Activated CD8-positive, alpha-beta memory T cell treated with anti-CD3 and anti-CD28 coated beads, Interleukin-2, amount 50 U/mL, for 4 hours (primary cell): ENCODE measurements at regions not wholly inside any gene's neighbourhood (a gene's known extent, or its start where the extent isn't known, plus 50 kb on each side); places are given as distances from the start of the nearest gene placed in this dataset.
"Not testable (repeated sequence)": the region's sequence is repeated elsewhere in the genome, so short reads cannot be mapped to it uniquely, and the experiment has no call there.

Source experiments
- DNase-seq: peaks from one replicate; pipeline ENCODE4 v3.0.0-alpha.2; 2020

DNA sequence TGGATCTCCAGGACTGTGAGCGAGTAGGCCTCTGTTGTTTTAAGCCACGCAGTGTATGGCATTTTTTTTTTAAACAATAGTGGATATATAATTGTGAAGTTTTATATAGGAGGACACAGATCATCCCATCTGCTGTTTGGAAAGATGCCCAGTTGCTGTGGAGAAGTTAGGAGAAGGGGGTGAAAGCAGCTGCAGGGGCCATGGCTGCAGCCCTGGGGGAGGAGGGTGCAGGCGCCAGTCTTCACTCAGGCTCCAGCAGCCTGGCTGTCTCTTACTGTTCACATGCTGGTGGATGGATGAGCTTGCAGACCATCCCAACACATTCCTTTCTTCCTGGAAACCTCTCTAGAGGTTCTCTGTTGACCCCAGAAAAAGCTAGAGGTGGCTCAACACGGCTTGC lies 242.3 kb downstream of the TEX29 start:
- DNase-seq = no peak

DNA sequence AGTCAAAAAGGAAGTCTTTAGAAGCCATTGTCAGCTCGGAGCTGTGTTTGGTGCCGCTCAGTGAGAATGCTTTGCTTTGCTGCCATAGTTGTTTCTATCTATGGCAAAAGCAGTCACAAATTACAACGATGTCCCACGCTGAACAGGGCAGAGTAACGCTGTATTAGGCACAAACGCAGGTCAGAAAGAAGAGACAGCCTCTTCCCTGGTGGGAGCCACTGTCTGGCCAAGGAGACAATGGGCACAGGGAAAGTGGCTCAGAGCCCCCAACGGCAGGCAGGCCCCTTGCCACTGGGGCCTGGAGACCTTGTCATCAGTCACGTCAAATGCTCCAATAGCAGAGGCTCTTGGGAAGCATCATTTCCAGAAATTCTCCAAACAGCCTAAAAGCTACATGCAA lies 244.2 kb downstream of the TEX29 start:
- DNase-seq = no peak

DNA sequence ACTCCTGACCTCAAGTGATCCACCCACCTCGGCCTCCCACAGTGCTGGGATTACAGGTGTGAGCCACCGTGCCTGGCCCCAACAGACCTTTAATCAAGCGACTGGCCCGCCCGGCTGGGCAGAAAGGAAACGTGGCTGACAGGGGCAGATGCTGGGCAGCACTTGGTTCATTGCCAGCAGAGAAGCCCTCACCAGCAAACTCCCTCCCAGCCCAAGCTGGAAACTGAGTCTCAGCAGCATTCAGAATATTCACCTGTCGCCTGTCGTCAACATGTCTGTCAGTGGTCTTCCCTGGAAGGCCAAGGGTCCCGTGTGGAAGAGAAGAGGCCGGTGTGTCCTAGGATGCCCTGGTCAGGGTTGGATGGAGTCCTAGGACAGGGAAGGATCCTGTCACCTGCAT lies 245.0 kb downstream of the TEX29 start:
- DNase-seq = no peak

DNA sequence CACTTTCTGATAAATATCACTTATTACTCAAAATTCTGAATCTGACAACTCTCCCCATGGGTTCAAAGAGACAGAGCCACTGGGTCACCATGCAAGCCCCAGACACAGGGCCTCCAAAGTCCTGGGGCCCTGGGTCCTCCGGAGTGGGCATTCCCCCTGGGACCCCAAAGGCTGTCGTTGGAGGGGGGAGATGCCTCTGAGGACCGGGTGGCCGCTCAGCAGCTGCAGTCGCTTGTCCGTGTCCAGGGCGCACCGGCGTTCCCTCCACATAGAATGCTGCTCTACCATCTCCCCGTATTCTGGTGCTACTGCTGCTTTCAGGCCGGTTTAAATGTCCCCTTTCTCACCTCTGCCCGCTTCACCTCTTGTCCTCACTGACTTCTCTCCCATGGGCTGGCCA lies 246.1 kb downstream of the TEX29 start:
- no peak for DNase-seq

DNA sequence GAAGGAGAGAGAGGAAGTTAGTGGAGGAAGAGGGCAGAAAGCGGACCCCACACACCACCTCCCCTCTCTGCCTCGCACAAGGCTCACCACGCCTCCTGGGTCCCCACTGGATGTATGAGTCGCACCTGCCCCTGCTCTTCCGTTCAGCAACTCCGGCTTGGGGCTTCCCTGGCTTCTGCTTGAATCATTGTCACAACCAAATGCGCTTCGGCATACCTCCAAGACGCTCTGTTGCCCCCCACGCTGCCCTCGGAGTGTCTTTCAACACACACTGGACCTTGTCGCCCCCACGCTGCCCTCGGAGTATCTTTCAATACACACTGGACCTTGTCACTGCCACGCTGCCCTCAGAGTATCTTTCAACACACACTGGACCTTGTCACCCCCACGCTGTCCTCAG lies 247.2 kb downstream of the TEX29 start:
- DNase-seq = no peak

DNA sequence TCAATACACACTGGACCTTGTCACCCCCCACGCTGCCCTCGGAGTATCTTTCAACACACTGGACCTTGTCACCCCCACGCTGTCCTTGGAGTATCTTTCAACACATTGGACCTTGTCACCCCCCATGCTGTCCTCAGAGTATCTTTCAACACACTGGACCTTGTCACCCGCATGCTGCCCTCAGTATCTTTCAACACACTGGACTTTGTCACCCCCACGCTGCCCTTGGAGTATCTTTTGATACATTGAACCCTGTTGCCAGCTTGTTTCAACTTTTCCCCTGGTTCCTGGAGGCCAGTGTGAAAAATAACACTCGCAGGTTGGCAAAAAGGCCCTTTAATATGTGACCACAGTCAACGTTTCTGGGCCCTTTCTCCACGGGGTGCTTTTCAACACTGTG lies 247.8 kb downstream of the TEX29 start:
- no peak for DNase-seq

DNA sequence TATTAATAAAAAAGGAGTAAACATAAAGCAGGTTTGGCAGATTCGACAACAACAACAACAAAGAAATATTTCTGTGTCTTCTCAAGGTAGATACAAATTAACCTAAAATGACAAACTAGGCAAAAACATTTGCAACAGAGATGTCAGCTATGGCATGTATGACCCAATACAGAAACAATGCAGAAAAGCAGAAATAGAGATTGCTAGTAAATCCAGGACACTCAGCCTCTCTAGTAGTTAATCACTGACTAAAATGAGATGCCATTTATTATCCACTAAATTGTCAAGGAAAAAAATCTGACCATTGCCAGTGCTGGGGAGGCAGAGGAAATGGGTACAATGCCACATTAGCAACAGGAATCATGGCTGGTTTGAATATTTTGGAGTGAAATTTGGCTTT lies 250.5 kb downstream of the TEX29 start:
- no peak for DNase-seq

DNA sequence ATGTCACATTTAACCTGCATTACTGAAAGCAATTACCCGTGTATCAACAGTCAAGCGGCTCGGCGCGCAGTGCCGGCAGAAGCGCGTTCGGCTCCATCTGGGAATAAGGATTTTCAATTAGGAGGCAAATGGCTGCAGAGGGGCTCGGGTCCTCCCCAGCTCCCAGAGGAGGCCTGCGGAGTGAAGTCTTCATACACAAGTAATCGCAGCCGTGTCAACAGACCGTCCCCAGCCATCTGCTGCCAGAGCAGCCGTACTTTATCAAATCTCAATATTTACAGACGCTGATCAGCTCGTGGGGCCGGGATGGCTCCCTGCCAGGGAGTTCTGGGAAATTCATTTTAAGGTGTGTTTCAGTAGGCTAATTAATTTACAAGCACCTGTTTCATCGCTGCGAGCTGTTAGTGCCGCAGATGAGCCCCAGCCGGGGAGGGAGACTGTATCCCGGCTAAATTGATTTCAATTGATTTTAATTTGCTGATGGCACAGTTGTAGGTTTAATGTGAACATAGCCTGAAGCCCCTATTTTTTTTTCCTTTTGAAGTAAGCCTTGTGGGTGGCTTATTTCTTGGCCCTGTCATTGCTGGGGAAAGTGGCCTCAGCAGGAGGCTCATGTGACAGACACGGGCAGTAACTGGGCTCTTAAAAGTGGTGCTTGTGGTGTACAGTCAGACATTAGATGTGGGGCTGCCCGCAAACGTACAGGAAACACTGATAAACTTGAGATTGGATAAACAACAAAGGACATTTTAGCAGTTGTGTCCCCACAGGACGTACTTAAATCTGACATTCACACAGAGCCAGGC lies 252.7 kb downstream of the TEX29 start:
- DNase-seq = no peak

DNA sequence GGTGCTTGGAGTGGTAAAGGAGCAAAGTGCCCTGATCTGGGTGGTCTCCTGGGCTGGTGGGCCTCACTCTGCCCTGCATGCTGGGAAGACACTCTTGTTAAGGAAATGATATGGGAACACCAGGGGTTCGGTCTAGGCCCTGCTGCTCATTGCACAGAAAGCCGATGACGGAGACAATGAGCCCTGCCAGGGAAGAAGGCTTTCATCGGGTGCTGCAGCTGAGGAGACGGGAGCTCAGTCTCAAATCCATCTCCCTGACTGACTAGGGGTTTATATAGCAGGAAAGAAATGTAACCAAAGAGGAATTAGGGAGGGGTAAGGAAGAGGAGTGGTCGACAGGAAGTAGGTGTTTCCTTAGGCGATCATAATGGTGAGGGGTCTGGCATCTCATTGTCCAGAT lies 253.4 kb downstream of the TEX29 start:
- no peak for DNase-seq

DNA sequence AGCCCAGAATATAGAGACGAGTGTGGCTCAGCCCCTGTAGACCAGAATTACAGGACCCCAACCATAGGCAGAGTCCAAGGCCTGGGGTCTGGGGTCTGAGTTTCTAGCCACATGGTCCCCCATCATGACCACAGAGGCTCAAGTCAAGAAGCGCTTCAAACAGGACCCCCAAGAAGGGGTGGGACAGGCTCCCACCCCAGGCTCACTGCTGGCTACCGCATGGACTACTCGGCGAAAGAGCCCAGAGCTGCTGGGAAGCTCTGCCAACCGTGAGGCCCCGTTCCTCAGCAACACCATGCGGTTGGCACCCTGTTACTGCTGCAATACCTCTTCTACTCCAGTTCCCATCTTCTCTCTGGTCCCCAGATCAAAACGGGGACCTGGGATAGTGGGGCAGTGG lies 254.8 kb downstream of the TEX29 start:
- DNase-seq = no peak

DNA sequence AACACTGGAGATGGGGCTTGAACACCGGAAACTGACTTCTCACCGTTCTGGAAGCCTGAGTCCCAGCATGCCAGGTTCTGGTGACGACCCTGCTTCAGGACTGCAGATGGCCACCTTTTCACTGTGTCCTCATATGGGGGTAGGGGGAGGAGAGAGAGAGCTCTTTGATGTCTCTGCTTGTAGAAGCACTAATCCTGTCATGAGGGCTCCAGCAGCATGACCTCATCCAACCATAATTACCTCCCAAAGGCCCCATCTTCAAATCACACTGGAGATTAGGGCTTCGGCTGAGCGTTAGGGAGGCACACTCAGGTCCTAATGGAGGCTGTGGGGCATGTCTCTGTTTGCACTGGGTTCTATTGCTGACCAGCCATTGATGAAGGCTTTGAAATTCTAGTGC lies 255.3 kb downstream of the TEX29 start:
- no peak for DNase-seq

DNA sequence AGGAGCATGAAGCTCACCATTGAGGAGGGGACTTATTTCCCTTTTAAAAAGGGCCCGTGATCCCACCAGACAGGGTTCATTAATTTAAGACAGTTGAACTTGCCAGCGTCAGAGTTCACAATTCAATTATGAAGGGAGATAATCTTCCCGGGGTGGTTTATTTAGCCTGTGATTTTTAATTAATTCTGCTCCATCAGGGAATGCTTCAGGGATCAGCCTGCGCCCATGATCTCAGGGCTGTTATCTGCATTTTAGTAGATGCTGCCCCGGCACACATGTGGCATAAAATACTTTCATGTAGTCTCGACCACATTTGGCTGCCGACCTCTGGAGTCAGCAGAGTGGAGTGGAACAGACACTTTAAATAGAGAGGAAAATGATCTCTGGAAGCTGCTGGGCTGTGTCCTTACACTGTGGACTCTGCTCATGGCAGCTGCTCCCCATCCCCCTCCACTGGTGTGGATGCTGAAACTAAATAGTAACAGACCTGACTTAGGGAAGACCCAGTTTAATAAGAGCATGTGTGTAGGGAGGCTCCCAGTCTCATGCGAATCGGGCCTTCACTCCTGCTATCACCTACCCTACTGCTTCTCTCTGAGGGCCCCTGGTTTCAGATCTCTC lies 256.9 kb downstream of the TEX29 start:
- no peak for DNase-seq

DNA sequence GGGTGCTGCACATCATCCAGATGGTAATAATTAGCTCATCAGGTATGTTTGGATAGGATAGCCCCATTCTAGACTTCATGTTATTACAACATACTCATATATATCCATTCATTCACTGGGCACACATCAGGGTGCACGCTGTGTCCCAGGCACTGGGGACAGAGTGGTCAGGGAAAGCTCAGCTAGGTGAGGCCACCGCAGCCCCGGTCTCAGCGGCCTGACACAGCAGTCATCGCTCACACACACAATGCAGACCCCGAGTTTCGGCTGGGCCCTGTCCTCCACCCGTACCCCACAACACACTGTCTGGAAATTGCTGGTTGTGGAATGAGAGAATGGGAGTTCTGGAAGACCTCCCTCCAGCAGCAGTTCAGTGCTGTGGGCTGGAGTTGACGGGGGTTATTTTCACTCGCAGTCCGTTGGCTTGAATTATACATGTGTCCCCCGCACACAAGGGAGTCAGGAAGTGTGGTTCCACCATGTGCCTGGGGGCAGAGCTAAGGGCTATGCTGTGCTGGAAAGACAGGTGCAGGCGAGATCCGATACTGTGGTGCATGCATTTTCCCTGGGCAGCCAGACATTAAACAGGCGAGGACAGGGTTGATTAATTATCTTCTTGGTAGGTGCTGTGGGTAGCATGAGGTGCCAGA lies 257.6 kb downstream of the TEX29 start:
- no peak for DNase-seq

DNA sequence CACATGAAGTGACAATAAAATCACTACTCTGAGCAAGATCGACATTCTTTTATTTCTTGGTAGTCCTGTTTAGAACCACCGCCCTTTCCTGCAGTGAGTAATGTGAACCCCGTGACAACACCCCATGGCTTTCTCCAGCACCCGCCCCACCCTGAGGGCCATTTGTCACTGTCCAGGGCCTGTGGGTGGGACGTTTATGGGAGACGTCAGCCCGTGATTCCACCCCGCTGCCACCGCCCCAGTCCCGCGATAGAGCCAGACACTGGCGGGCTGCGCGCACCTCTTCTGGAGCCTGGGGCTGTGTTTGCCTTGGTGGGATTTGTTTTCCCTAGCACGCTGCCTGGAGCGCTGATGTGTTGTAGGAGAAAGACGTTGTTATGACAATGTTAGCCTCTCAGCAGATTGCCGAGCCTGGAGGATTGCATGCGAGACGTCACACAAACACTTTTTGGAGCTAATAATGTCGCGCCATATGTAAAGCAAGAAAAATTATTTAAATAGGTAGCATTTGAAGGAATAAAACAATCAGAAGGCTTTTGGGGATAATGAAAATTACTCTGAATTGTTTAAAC lies 263.7 kb downstream of the TEX29 start:
- DNase-seq = no peak

DNA sequence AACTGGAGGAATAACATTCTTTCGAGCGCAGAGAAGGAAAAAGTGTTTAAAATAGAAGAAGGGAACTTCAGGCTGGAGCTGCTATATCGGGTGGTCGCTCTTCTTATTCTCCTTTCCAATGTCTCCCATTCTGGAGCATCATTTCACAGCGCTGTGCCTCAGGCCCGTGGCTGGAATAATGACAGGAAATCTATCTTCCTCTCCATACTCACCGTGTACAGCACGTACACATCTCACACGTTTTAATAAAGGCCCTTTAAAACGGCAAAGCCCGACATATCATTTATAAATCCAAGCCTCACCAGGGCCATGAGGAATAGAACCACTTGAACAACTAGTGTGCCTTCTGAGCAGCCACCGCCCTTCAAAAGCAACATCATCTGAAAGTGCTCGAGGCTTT lies 264.4 kb downstream of the TEX29 start:
- no peak for DNase-seq

DNA sequence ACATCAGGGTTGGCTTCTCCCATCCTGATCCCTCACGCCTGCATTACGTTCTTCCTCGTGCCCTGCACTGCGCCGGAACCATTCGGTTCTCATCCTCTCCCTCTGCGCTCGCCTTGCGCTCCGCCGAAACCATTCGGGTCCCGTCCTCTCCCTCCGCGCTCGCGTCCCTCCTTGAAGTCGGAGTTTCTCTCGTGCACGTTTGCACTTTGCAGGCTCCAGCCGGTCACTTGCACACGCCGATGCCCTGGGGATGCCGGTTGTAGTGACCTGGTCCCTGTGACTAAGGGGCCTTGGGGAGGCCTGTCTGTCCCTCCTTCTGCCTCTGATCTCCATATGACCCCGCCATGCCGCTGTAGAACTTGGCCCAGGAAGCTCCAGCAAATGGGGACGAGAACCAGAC lies 265.8 kb downstream of the TEX29 start:
- DNase-seq = no peak

DNA sequence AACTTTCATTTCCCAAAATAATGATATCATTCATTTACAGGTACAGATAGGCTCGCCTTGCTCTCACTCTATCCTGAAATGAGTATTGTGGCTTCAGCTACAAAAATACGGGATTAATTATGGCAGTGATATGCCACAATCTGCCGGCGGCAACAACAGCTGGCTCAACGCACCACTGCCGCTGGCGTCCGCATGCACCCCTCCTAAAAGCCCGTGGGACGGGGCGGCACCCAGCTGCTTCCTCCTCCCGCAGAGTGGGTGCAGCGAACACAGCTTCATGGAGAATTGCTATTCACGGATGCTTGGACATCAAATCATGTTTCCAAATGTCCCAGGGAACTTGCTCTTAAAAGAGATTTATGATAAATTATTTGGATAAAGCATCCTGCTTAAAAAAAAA lies 266.8 kb downstream of the TEX29 start:
- DNase-seq = no peak

DNA sequence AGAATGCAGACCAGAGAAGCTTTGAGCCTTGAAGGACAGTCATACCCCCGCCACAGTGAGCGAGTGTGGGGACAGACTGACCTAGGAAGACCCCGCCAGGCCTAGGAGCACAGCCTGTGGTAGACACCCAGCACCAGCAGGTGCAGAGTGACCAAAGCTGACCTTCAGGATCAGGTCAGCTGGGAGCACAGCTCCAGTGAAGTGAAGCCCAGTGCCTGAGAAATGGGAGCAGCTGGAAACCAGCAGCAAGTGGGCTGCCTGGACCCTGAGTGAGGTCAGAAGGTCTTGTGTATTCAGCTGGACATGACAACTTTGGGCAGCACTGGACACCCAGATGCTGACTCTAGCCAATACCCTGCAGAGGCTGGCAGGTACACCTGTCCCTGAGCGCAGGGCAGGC lies 268.9 kb downstream of the TEX29 start:
- no peak for DNase-seq

DNA sequence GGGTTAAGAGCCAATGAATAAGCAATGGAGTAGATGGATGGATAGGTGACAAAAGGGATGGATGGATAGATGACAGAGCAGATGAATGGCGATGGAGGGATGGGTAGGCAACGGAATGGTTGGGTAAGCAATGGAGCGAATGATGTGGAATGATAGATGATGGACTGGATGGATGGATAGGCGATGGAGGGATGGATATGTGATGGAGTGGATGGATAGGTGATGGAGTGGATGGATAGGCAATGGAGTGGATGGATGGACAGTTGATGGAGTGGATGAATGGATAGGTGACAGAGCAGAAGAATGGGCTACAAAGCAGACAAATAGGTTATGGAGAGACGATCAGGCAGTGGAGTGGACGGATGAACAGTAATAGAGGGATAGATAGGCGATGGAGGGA lies 269.6 kb downstream of the TEX29 start:
- DNase-seq = no peak

DNA sequence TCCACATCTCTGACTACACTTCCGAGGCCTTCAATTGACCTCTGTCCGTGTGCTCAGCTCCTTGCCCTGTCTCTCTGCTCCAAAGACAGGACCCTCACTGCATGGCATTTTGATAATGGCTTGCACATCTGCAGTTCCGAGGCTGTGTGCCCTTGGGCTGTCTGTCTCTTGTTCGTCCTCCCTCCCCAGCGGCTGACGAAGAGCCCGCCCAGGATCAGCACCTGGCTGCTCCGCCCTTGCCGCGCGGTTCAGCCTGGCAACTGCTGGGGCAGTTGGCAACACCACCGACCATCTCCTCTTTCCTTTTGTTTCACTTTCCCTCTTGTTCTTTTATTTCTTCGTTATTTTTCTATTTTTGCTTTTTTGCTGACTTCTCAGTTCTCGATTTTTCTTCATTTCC lies 270.4 kb downstream of the TEX29 start:
- DNase-seq = no peak

DNA sequence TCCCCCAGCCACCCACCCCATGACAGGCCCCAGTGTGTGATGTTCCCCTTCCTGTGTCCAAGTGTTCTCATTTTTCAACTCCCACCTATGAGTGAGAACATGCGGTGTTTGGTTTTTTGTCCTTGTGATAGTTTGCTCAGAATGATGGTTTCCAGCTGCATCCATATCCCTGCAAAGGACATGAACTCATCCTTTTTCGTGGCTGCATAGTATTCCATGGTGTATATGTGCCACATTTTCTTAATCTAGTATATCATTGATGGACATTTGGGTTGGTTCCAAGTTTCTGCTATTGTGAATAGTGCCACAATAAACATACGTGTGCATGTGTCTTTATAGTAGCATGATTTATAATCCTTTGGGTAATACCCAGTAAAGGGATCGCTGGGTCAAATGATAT lies 273.0 kb downstream of the TEX29 start:
- not testable (repeated sequence) for DNase-seq

DNA sequence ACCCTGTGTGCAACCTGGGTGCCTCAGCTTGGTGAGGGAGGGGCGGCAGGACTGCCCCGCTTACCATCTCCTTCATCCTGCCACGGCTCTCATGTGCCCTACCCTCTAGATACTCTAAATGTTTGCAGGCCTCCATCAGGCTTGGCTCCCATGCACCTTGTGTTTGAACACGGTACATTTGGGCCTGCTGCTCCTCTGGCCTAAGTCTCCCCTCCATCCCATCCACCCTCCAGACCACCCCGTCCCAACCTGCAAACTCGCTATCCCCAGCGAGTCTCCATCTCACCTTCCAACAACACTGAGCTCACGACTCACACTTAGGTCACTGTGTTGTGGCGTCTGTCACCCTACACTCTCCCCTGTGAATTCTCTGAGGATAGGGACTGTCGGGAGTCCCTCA lies 274.2 kb downstream of the TEX29 start:
- no peak for DNase-seq

DNA sequence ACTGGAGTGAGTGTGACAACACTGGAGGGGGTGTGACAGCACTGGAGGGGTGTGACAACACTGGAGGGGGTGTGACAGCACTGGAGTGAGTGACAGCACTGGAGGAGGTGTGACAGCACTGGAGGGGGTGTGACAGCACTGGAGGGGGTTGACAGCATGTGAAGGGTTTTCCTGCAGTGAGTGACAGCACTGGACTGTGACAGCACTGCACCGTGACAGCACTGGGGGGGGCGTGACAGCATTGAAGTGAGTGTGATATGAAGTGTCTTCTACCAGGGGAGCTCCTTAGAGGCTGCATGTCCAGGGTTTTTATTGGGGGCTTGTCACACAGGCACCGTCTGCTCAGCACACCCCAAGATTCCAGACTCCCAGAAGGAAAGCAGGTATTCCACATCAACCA lies 274.8 kb downstream of the TEX29 start:
- no peak for DNase-seq

DNA sequence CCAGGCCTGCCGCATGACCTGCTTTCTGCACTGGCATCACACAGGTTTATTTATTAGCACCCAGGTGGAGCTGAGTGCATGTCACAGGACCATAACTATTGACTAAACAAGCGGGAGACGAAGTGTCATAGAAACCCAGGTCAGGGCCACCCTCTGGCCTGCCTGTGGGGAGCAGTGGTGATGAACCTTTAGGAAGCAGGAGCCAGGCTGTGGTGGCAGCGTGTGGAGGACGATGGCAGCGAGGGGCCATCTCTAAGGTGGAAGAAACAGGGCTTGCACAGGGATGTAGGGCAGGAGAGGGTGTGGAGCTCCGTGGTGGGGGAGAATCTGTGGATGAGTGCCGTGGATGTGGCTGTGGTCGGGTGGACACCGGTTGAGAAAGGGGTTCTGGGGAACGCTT lies 275.3 kb downstream of the TEX29 start:
- no peak for DNase-seq
